Sigmoid colon (tissue), 6 donors: ENCODE measurements at regions not wholly inside any gene's neighbourhood (a gene's known extent, or its start where the extent isn't known, plus 50 kb on each side); places are given as distances from the start of the nearest gene placed in this dataset.

Experiments used
- DNase-seq: peaks from one replicate; pipeline ENCODE4 v3.0.0-alpha.2; 2019
- H3K27ac ChIP-seq, 4 donors: fragments of 200-600 bp; sonication (generic); one replicate each; pipeline ENCODE4 v1.5.1; 2016 to 2019; ENCODE audit warnings: mild to moderate bottlenecking in 1 of 4
- H3K27me3 ChIP-seq, 3 donors: fragments of 200-600 bp; sonication (generic); one replicate each; pipeline ENCODE4 v1.5.1; 2019; ENCODE audit warnings: mild to moderate bottlenecking in 1 of 3
- H3K36me3 ChIP-seq, 4 donors: fragments of 200-600 bp; sonication (generic); one replicate each; pipeline ENCODE4 v1.5.1; 2016 to 2019
- H3K4me1 ChIP-seq, 4 donors: fragments of 200-600 bp; sonication (generic); one replicate each; pipeline ENCODE4 v1.5.1; 2017 to 2019
- H3K4me3 ChIP-seq, 4 donors: fragments of 200-600 bp; sonication (generic); one replicate each; pipeline ENCODE4 v1.5.1; 2017 to 2019; ENCODE audit warnings: mild to moderate bottlenecking in 2 of 4, moderate library complexity in 1 of 4
- H3K9me3 ChIP-seq, 4 donors: fragments of 200-600 bp in 3 of 4; sonication (generic) in 3 of 4; one replicate each; pipeline versions ENCODE4 v1.5.1 to v1.6.1; 2013 to 2019
- CTCF ChIP-seq, 4 experiments: fragments of 450-650 bp in 3 of 4; fragments of 200-600 bp in 1 of 4; IDR thresholded peaks; one replicate each; pipeline ENCODE4 v1.5.1; 2016 to 2019; ENCODE audit warnings: antibody characterized with exemption in 4 of 4, mild to moderate bottlenecking in 3 of 4, moderate library complexity in 2 of 4
- EP300 ChIP-seq, 4 donors: sonication (generic); formaldehyde crosslinking; IDR thresholded peaks; one replicate each; pipeline ENCODE4 v1.6.1; 2017; ENCODE audit warnings: antibody characterized with exemption in 4 of 4
- POLR2A ChIP-seq, 2 donors: fragments of 450-650 bp; IDR thresholded peaks; one replicate each; pipeline ENCODE4 v1.6.1; 2016; ENCODE audit warnings: antibody characterized with exemption in 2 of 2, mild to moderate bottlenecking in 2 of 2, moderate library complexity in 2 of 2
- POLR2AphosphoS5 ChIP-seq, 4 donors: sonication (generic); formaldehyde crosslinking; IDR thresholded peaks; one replicate each; pipeline ENCODE4 v1.6.1; 2017; ENCODE audit warnings: antibody characterized with exemption in 4 of 4
- WGBS, 2 donors: extraction: QIAGEN DNeasy Blood & Tissue Kit; methylation state at CpG; one replicate each; pipeline ENCODE4 v1.1.7; 2013; 5-methylcytosine and 5-hydroxymethylcytosine counted together
- intact Hi-C: fragments of 100-400 bp; cut with DNase I; formaldehyde crosslinking; loops from one replicate; pipeline ENCODE4 v1.15.1; 2023
- donor health status: healthy with polysubstance abuse.
- donor health status: healthy.

DNA sequence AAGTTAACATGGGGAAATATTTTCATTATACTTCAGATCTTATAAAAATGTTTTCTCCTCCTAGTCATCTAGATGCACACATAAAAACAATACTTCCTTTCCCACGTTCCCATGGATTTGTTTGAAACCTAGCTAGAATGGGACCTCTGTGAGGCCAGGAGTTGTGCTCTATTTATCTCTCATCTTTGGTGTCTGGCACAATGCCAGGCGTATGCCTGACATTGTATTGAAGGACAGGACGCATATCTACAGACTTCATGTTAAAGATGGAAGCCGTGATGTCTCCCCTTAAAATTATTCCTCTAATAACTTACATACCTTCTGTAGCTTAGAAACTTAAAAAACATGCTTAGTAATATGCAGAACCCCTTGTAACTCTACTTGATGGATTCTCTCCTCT is 394.5 kb upstream of the FAT1 start:
- no peaks in the 10 kb centered on the region for H3K4me1 ChIP-seq
- no peaks in the 10 kb centered on the region for H3K36me3 ChIP-seq
- H3K9me3 ChIP-seq, result peaks cover 0 to 2% (median 0%) of the 10 kb centered on the region in 4 donors
- H3K27ac ChIP-seq, result no peak overlapping the region
- WGBS, 2 donors, result 88 to 92% methylated on average over 4 of the region's 4 CpGs
- H3K27me3 ChIP-seq, result no peaks in the 10 kb centered on the region
- intact Hi-C loops, result no loop called here
- no peak overlapping the region for H3K4me3 ChIP-seq
- no peak for TF ChIP-seq CTCF (IDR thresholded peaks at IDR 0.05)
- no peak for TF ChIP-seq POLR2AphosphoS5 (IDR thresholded peaks at IDR 0.05)
- no peak for TF ChIP-seq POLR2A (IDR thresholded peaks at IDR 0.05)
- TF ChIP-seq EP300 (IDR thresholded peaks at IDR 0.05), result no peak
- DNase-seq, result no peak

DNA sequence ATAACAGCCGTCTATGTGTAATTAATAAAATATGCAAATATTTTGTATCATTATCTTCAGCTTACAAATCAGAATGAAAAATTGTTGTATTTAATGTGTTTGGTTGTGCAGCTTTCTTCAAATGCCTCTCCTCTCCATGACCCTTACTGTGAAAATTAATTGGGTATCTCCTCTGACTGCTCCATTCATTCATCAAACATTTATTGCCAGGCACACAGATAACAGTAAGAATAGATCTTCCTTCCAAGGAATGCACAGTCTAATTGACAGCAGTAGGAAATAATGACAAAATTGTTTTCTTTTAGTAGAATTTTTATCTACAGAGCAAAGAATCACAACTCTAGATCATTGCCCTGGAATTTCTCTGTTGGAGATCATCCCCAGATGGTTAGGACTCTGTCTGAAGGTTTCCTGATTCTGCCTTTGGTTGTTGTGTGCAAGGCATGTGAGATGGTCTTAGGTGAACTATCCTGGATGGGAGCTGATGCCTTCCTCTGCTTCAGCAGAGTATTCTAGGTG is 395.0 kb upstream of the FAT1 start:
- no peak overlapping the region for H3K4me3 ChIP-seq
- 94 to 97% methylated on average over 1 of the region's 1 CpG for WGBS, 2 donors

GRCh38 chr4:187124331-187124730 is 400.7 kb upstream of the FAT1 start:
- WGBS, 2 donors, result 83 to 89% methylated on average over 12 of the region's 12 CpGs
- Histone ChIP-seq H3K9me3 (no peaks in the 10 kb centered on the region), H3K4me3 (no peak overlapping the region), H3K27me3 (no peaks in the 10 kb centered on the region), H3K27ac (no peak overlapping the region), H3K4me1 (no peaks in the 10 kb centered on the region), H3K36me3 (no peaks in the 10 kb centered on the region)
- DNase-seq, result no peak
- intact Hi-C loops, result no loop called here
- no peak for TF ChIP-seq CTCF (IDR thresholded peaks at IDR 0.05)
- TF ChIP-seq POLR2AphosphoS5 (IDR thresholded peaks at IDR 0.05), result no peak
- no peak for TF ChIP-seq EP300 (IDR thresholded peaks at IDR 0.05)
- TF ChIP-seq POLR2A (IDR thresholded peaks at IDR 0.05), result no peak

More for the DNA sequence above, 395.0 kb upstream of the FAT1 start:
- Histone ChIP-seq H3K4me1 (no peaks in the 10 kb centered on the region), H3K36me3 (no peaks in the 10 kb centered on the region), H3K9me3 (peaks cover 0 to 2% (median 0%) of the 10 kb centered on the region in 4 donors), H3K27ac (no peak overlapping the region), H3K27me3 (no peaks in the 10 kb centered on the region)
- intact Hi-C loops, result no loop called here
- TF ChIP-seq POLR2A (IDR thresholded peaks at IDR 0.05) (no peak), CTCF (IDR thresholded peaks at IDR 0.05) (no peak), POLR2AphosphoS5 (IDR thresholded peaks at IDR 0.05) (no peak), EP300 (IDR thresholded peaks at IDR 0.05) (no peak)
- DNase-seq, result no peak

- Histone ChIP-seq H3K27me3 (no peaks in the 10 kb centered on the region), H3K27ac (no peak overlapping the region), H3K4me3 (no peak overlapping the region), H3K36me3 (no peaks in the 10 kb centered on the region), H3K9me3 (no peaks in the 10 kb centered on the region), H3K4me1 (no peaks in the 10 kb centered on the region)
- intact Hi-C loops, result no loop called here
- no peak for DNase-seq
- 95 to 96% methylated on average over 19 of the region's 19 CpGs for WGBS, 2 donors
- TF ChIP-seq POLR2A (IDR thresholded peaks at IDR 0.05), result no peak
- TF ChIP-seq CTCF (IDR thresholded peaks at IDR 0.05), result no peak
- TF ChIP-seq EP300 (IDR thresholded peaks at IDR 0.05), result no peak
- TF ChIP-seq POLR2AphosphoS5 (IDR thresholded peaks at IDR 0.05), result no peak
These were observed 401.4 kb upstream of the FAT1 start for GRCh38 chr4:187125062-187125461.

- DNase-seq, result no peak
- Histone ChIP-seq H3K27ac (no peak overlapping the region), H3K27me3 (no peaks in the 10 kb centered on the region), H3K9me3 (no peaks in the 10 kb centered on the region), H3K4me1 (no peaks in the 10 kb centered on the region), H3K36me3 (no peaks in the 10 kb centered on the region), H3K4me3 (no peak overlapping the region)
- intact Hi-C loops, result no loop called here
- TF ChIP-seq POLR2A (IDR thresholded peaks at IDR 0.05) (no peak), POLR2AphosphoS5 (IDR thresholded peaks at IDR 0.05) (no peak), EP300 (IDR thresholded peaks at IDR 0.05) (no peak), CTCF (IDR thresholded peaks at IDR 0.05) (no peak)
- 85 to 91% methylated on average over 3 of the region's 3 CpGs for WGBS, 2 donors
These were observed 403.8 kb upstream of the FAT1 start for GRCh38 chr4:187127456-187127855.
